ENCODE measurements at regions not wholly inside any gene's neighbourhood (a gene's known extent, or its start where the extent isn't known, plus 50 kb on each side); places are given as distances from the start of the nearest gene placed in this dataset.

GRCh38 chr11:129595038-129595962 lies 219.7 kb downstream of the BARX2 start:
- BruUV-seq (replicated peaks) = no TSS peak
- CTCF ChIA-PET = no interaction called here
- H3K4me2 ChIP-seq (ENCODE audit: low read length) = no peak overlapping the region
- TF ChIP-seq EZH2 (IDR thresholded peaks at IDR 0.05) (no peak), YY1 (IDR thresholded peaks at IDR 0.05; ENCODE audit: extremely low read depth, insufficient replicate concordance, low read depth, low read length) (no peak), EGR1 (IDR thresholded peaks at IDR 0.05; ENCODE audit: low read depth) (no peak), ZNF274 (IDR thresholded peaks at IDR 0.05; ENCODE audit: low read depth, low read length) (no peak), FOSL1 (IDR thresholded peaks at IDR 0.05; ENCODE audit: low read depth) (no peak), JUND (IDR thresholded peaks at IDR 0.05) (no peak), ATF3 (IDR thresholded peaks at IDR 0.05) (no peak), EZH2phosphoT487 (IDR thresholded peaks at IDR 0.05; ENCODE audit: borderline replicate concordance) (no peak), POLR2A (IDR thresholded peaks at IDR 0.05; ENCODE audit: borderline replicate concordance, extremely low read depth, insufficient read depth, insufficient read length) (no peak), SIN3A (IDR thresholded peaks at IDR 0.05; ENCODE audit: low read depth) (no peak), MAX (IDR thresholded peaks at IDR 0.05) (no peak)
- intact Hi-C loops (cut with micrococcal nuclease) = no loop called here
- RAD21 ChIA-PET (ENCODE audit: low non-redundant PET in 1 of 2, low total read pairs in 2 of 2, uncharacterized antibody in 2 of 2, unreplicated experiment in 2 of 2) = no interaction called here
- H4K20me1 ChIP-seq (ENCODE audit: insufficient read depth) = no peaks in the 10 kb centered on the region
- H3K27ac ChIP-seq (ENCODE audit: low read depth, low read length) = no peak overlapping the region
- POLR2A ChIA-PET = no interaction called here
- H3K9ac ChIP-seq (ENCODE audit: low read length) = no peak overlapping the region
- no peaks in the 10 kb centered on the region for H3K4me1 ChIP-seq (ENCODE audit: control insufficient read depth in 1 of 2, insufficient read depth in 2 of 2, low read length in 2 of 2)
- no peaks in the 10 kb centered on the region for H3K79me2 ChIP-seq (ENCODE audit: insufficient read depth, low read length)
- no peaks in the 10 kb centered on the region for H3K9me3 ChIP-seq (ENCODE audit: control insufficient read depth in 1 of 2, insufficient read depth in 1 of 2, low read depth in 1 of 2, low read length in 2 of 2)
- DNase-seq (ENCODE audit: low read depth, low spot score) (no peak), ATAC-seq (no peak)
- no peak overlapping the region for H2AFZ ChIP-seq (ENCODE audit: low read depth, low read length, poor library complexity, severe bottlenecking)
- H3K4me3 ChIP-seq (replicated peaks in 1 of 2; ENCODE audit: low read depth in 1 of 2, low read length in 2 of 2) = no peak overlapping the region
- no peaks in the 10 kb centered on the region for H3K9me2 ChIP-seq (ENCODE audit: insufficient read depth)
- no peaks in the 10 kb centered on the region for H3K36me3 ChIP-seq (ENCODE audit: control insufficient read depth in 1 of 2, insufficient read depth in 2 of 2, low read length in 2 of 2)
- H3K27me3 ChIP-seq (ENCODE audit: insufficient read depth, low read length) = no peaks in the 10 kb centered on the region

All from HCT116 (cell line).